ENCODE measurements at regions not wholly inside any gene's neighbourhood (a gene's known extent, or its start where the extent isn't known, plus 50 kb on each side); places are given as distances from the start of the nearest gene placed in this dataset.

DNA sequence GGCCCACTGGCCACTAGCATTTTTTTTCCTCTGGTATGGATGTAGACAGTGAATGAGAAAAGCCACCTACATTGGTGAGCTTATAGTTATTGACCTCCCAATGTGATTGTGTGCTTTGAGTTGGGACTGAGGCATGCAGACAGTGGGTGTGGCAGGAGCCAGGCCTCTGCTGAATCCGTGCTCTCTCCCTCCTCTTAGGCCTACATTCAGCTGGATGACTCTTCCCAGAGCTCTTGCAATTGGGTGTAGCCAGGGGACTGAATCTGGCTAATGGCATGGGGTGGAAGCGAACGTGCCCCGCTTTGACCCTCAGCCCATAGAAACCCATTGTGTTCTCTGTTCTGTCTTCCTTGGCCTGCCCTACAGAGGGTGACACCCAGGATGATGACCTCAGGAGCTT is 698.3 kb upstream of the HS6ST1 start:
- TF ChIP-seq, protein P1, sequence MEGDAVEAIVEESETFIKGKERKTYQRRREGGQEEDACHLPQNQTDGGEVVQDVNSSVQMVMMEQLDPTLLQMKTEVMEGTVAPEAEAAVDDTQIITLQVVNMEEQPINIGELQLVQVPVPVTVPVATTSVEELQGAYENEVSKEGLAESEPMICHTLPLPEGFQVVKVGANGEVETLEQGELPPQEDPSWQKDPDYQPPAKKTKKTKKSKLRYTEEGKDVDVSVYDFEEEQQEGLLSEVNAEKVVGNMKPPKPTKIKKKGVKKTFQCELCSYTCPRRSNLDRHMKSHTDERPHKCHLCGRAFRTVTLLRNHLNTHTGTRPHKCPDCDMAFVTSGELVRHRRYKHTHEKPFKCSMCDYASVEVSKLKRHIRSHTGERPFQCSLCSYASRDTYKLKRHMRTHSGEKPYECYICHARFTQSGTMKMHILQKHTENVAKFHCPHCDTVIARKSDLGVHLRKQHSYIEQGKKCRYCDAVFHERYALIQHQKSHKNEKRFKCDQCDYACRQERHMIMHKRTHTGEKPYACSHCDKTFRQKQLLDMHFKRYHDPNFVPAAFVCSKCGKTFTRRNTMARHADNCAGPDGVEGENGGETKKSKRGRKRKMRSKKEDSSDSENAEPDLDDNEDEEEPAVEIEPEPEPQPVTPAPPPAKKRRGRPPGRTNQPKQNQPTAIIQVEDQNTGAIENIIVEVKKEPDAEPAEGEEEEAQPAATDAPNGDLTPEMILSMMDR (IDR thresholded peaks at IDR 0.05; ENCODE audit: insufficient read depth, low read length, poor library complexity, severe bottlenecking): no peak
- no peak for TF ChIP-seq EZH2phosphoT487 (conservative IDR thresholded peaks at IDR 0.05; ENCODE audit: low read length)
